ENCODE measurements at regions not wholly inside any gene's neighbourhood (a gene's known extent, or its start where the extent isn't known, plus 50 kb on each side); places are given as distances from the start of the nearest gene placed in this dataset.

DNA sequence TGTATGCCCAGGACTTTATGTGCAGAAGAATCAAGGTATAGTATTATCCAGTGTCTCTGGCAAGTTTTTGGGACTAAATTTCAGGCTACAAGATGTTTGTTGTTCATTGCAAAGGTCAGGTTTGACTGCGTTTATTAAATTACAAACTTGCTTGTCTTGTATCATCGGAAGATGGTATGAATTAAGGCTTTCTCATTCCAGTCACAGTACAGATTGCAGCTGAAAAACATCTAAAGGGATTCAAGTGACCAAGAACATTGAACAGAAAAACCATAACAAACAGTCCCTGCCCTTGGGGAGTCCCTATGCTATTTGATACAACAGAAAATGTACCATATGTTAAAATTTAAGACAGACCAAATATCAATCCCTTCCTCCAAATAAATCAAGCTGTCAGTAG, 244.7 kb upstream of the TNC start:
- TF ChIP-seq, protein P1, sequence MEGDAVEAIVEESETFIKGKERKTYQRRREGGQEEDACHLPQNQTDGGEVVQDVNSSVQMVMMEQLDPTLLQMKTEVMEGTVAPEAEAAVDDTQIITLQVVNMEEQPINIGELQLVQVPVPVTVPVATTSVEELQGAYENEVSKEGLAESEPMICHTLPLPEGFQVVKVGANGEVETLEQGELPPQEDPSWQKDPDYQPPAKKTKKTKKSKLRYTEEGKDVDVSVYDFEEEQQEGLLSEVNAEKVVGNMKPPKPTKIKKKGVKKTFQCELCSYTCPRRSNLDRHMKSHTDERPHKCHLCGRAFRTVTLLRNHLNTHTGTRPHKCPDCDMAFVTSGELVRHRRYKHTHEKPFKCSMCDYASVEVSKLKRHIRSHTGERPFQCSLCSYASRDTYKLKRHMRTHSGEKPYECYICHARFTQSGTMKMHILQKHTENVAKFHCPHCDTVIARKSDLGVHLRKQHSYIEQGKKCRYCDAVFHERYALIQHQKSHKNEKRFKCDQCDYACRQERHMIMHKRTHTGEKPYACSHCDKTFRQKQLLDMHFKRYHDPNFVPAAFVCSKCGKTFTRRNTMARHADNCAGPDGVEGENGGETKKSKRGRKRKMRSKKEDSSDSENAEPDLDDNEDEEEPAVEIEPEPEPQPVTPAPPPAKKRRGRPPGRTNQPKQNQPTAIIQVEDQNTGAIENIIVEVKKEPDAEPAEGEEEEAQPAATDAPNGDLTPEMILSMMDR (IDR thresholded peaks at IDR 0.05; ENCODE audit: low read depth, low read length) = no peak
- no peak for DNase-seq (ENCODE audit: extremely low read depth, low read depth)

DNA sequence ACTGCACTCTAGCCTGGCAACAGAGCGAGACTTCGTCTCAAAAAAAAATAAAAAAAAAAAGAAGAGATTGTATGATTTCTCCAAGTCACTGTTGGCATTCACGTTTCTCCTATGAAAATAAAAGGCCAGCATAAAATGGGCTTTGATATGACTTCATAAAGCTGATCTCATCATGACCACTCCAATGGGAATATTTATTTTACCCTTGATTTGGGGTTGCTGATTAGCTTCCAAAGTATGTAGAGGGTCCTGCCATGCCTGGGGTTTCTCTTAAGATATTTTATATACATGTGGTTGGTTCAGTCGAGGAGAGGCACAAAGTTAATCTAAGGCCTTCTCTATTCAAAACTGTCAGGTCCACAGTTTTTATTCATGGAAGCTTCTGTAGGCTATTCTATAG, 247.0 kb upstream of the TNC start:
- TF ChIP-seq, protein P1 (IDR thresholded peaks at IDR 0.05; ENCODE audit: low read depth, low read length) = no peak
- DNase-seq (ENCODE audit: extremely low read depth, low read depth) = no peak

DNA sequence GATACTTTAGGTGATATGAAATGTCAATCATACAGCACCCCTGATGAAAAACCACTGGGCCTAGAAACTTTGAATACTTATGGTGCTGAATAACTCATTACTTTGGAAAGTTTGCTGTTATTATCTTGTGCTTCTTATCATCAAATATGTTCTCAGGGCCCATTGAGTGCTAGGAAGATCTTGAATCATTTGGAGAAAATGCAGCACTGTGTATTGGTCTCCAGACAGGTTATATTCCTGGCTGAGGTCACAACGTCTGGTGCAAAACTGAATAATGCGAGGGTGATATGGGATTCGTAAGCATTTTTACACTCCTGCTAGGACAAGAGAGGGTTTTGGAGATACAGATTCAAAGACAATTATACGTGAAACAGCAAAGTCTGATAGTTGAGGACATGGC, 249.4 kb upstream of the TNC start:
- TF ChIP-seq, protein P1 (IDR thresholded peaks at IDR 0.05; ENCODE audit: low read depth, low read length) = no peak
- DNase-seq (ENCODE audit: extremely low read depth, low read depth) = no peak

- DNase-seq (ENCODE audit: extremely low read depth, low read depth) = no peak
- TF ChIP-seq, protein P1 (IDR thresholded peaks at IDR 0.05; ENCODE audit: low read depth, low read length) = no peak
Measured at GRCh38 chr9:115367780-115368525, 250.0 kb upstream of the TNC start.

DNA sequence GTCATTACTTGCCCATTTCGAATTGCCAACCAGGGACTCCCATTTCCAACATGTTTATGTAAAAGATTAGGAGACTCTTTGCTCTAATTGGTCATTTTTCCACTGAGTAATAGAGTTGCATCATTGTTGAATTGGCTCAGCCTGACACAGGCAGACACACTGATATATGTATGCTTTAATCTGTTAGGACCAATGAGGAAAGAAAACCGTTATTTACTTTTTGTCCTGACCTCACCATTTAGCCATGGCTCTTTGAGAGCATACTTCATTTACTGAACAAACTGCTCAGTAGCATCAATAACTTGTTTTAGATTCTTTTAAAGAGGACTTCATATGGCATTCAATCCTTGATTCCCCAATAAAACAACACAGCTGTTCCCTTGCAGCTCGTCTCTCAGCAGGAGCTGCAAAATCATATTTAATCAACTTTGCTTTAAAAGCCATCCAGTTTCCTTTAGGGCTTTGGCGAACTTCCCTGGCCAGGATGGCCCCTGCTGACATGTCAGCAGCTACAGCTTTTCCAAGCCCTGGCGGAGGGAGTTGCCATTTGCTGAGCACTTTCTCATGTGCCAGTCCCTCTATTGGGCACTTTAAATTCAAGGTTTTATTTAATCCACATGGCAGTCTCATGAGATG, 251.5 kb upstream of the TNC start:
- peak; percentile 44 for DNase-seq (ENCODE audit: extremely low read depth, low read depth)
- TF ChIP-seq, protein P1 (IDR thresholded peaks at IDR 0.05; ENCODE audit: low read depth, low read length) = no peak

DNA sequence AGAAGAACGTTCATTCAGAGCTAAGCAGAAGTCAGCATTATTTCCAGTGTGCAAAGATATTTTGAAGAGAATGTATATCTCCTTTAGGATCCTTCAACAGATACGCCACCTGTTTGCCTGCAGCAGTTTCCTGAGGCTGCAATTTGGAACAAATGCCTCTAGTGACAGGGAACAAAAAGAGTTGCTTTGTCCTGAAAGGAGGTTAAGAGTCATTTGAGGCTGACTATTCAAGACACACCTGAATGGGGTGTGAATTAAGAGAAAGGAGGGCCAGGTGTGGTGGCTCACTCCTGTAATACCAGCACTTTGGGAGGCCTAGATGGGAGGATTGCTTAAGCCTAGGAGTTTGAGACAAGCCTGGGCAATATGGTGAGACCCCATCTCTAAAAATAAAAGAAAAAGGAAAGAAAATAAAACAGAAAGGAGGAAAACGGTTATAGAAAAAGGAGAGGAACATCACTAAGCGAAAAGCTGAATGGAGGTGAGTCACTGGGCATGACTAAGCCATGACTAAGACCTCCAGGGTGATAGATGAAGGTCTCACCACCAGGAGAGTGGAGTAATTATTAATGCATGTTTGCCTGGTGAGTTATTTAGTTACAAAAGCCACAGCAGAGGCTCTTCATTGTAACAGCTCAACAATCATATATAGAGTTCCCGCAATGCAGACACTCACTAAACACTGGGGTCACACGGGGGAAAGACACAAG, 255.2 kb upstream of the TNC start:
- peak; percentile 29 for DNase-seq (ENCODE audit: extremely low read depth, low read depth)
- TF ChIP-seq, protein P1 (IDR thresholded peaks at IDR 0.05; ENCODE audit: low read depth, low read length) = no peak

DNA sequence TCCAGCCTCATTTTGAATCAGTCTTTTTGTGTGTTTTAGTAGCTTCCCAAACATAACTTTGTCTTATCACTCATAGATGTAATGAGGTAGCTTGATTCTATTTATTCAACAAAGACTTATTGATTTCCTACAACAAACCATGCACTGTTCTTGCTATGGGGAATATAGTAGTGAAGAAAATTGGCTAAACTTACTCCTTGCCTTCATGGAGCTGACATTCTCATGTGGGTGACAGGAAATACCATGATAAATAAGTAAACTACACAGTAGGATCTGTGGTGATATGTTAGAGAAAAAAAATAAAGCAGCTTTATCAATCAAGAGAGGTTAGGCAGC, 255.7 kb upstream of the TNC start:
- TF ChIP-seq, protein P1 (IDR thresholded peaks at IDR 0.05; ENCODE audit: low read depth, low read length) = no peak
- no peak for DNase-seq (ENCODE audit: extremely low read depth, low read depth)

Measured in AG09319 (cell line).